GM12878 (cell line): ENCODE measurements at regions not wholly inside any gene's neighbourhood (a gene's known extent, or its start where the extent isn't known, plus 50 kb on each side); places are given as distances from the start of the nearest gene placed in this dataset.

Source experiments
- ATAC-seq: fragments of 200-7000 bp; cut with Tn5 transposase; 3 replicates; pipeline ENCODE4 v1.9.1; 2020; ENCODE audit warnings: mild to moderate bottlenecking, moderate library complexity
- BruUV-seq: library from RNA; stranded (reverse); fragments of 400-500 nt; replicated peaks from 2 replicates; lab custom pipeline; 2021; lab: Mats Ljungman, UMichigan
- CTCF ChIA-PET: fragments of 300-600 bp; sonication (Branson Sonifier 250); formaldehyde crosslinking; extraction: SDS; loops from one replicate; lab custom pipeline; 2021; ENCODE audit warnings: inconsistent platforms; lab: Yijun Ruan, JAX
- POLR2A ChIA-PET: fragments of 350-600 bp; formaldehyde crosslinking; extraction: SDS; loops from one replicate; lab custom pipeline; 2021; ENCODE audit warnings: inconsistent platforms; lab: Charles Lee
- RAD21 ChIA-PET: fragments of 300-600 bp; sonication (Branson Sonifier 250); formaldehyde crosslinking; loops from one replicate; lab custom pipeline; 2023; ENCODE audit warnings: antibody characterized with exemption; ENCODE audit not compliant: unreplicated experiment; lab: Charles Lee
- SMC1A ChIA-PET: fragments of 300-600 bp; sonication (Branson Sonifier 250); formaldehyde crosslinking; loops from one replicate; lab custom pipeline; 2023; ENCODE audit not compliant: unreplicated experiment, uncharacterized antibody; lab: Charles Lee
- DNase-seq: peaks from one replicate; pipeline ENCODE4 v3.0.0-alpha.2; 2011; ENCODE audit warnings: low read depth, low spot score
- FAIRE-seq: peaks from 3 replicates; lab custom pipeline; 2011; peaks lifted over from hg19 to GRCh38; lab: Jason Lieb, UNC
- H2AFZ ChIP-seq: 2 replicates; pipeline ENCODE4 v1.6.0; 2011; ENCODE audit warnings: low read depth, low read length, control low read depth; ENCODE audit not compliant: control insufficient read depth
- H3K27ac ChIP-seq: 2 replicates; pipeline ENCODE4 v1.5.1; 2011; ENCODE audit warnings: control low read depth; ENCODE audit not compliant: control insufficient read depth, insufficient read depth
- H3K27me3 ChIP-seq, 2 experiments: replicated peaks in 1 of 2; 2 replicates each; pipeline versions ENCODE4 v1.6.0 to v1.6.1; 2011; ENCODE audit warnings: low read length in 1 of 2; ENCODE audit not compliant: control insufficient read depth in 2 of 2, insufficient read depth in 2 of 2
- H3K36me3 ChIP-seq, 2 experiments: 2 replicates each; pipeline ENCODE4 v1.5.1; 2011; ENCODE audit warnings: low read length in 1 of 2; ENCODE audit not compliant: control insufficient read depth in 2 of 2, insufficient read depth in 2 of 2
- H3K4me1 ChIP-seq: 2 replicates; pipeline ENCODE4 v1.6.1; 2011; ENCODE audit warnings: mild to moderate bottlenecking, low read length, moderate library complexity, mixed read lengths; ENCODE audit not compliant: control insufficient read depth, insufficient read depth
- H3K4me2 ChIP-seq: 2 replicates; pipeline ENCODE4 v1.6.0; 2011; ENCODE audit warnings: control low read depth; ENCODE audit not compliant: control insufficient read depth, insufficient read depth
- H3K4me3 ChIP-seq: fragments of 200-600 bp; sonication (generic); 2 replicates; pipeline ENCODE4 v1.5.1; 2016
- H3K79me2 ChIP-seq: 2 replicates; pipeline ENCODE4 v1.6.0; 2011; ENCODE audit warnings: low read length; ENCODE audit not compliant: control insufficient read depth, insufficient read depth
- H3K9ac ChIP-seq: 2 replicates; pipeline ENCODE4 v1.8.0; 2011; ENCODE audit warnings: low read length, control low read depth, mixed read lengths; ENCODE audit not compliant: control insufficient read depth, insufficient read depth
- H3K9me3 ChIP-seq: replicated peaks from 3 replicates; pipeline ENCODE4 v1.5.1; 2011; ENCODE audit warnings: mild to moderate bottlenecking, low read length; ENCODE audit not compliant: control insufficient read depth, insufficient read depth
- H4K20me1 ChIP-seq: 2 replicates; pipeline ENCODE4 v1.6.0; 2011; ENCODE audit not compliant: control insufficient read depth, insufficient read depth
- BMI1 ChIP-seq: fragments of 450-650 bp; IDR thresholded peaks from 2 replicates; pipeline ENCODE4 v1.6.1; 2016; ENCODE audit warnings: mild to moderate bottlenecking, moderate library complexity, borderline replicate concordance
- FOXM1 ChIP-seq: IDR thresholded peaks from 2 replicates; pipeline ENCODE4 v1.6.1; 2012; ENCODE audit warnings: low read depth, mild to moderate bottlenecking, inconsistent platforms, low read length, moderate library complexity
- JUND ChIP-seq: IDR thresholded peaks from 2 replicates; pipeline ENCODE4 v1.6.1; 2012; ENCODE audit warnings: low read depth, mild to moderate bottlenecking, low read length, improper control_type of control experiment, moderate library complexity
- NFYA ChIP-seq: IDR thresholded peaks from 2 replicates; pipeline ENCODE4 v1.6.1; 2011; ENCODE audit warnings: low read depth, mild to moderate bottlenecking, low read length, improper control_type of control experiment, borderline replicate concordance
- NR2F1 ChIP-seq: fragments of 450-650 bp; conservative IDR thresholded peaks from 2 replicates; pipeline ENCODE4 v1.6.1; 2017; ENCODE audit warnings: mild to moderate bottlenecking
- SMARCA5 ChIP-seq: fragments of 450-650 bp; IDR thresholded peaks from 2 replicates; pipeline ENCODE4 v1.6.1; 2017; ENCODE audit warnings: mild to moderate bottlenecking
- TARDBP ChIP-seq: IDR thresholded peaks from 2 replicates; pipeline ENCODE4 v1.6.1; 2016; ENCODE audit warnings: borderline replicate concordance
- WRNIP1 ChIP-seq: IDR thresholded peaks from 2 replicates; pipeline ENCODE4 v1.6.1; 2011; ENCODE audit warnings: low read depth, low read length, improper control_type of control experiment, borderline replicate concordance
- ZBTB4 ChIP-seq: fragments of 450-650 bp; formaldehyde crosslinking; IDR thresholded peaks from 2 replicates; pipeline ENCODE4 v1.4.0; 2022; ENCODE audit warnings: mild to moderate bottlenecking, moderate library complexity
- ZNF217 ChIP-seq: fragments of 450-650 bp; IDR thresholded peaks from 2 replicates; pipeline ENCODE4 v1.6.1; 2017; ENCODE audit warnings: antibody characterized with exemption, mild to moderate bottlenecking
- ZZZ3 ChIP-seq: IDR thresholded peaks from 2 replicates; pipeline ENCODE4 v1.6.1; 2011; ENCODE audit warnings: low read depth; ENCODE audit not compliant: control insufficient read depth, insufficient read length
- WGBS: methylation state at CpG from one replicate; pipeline ENCODE4 v1.1.6; 2016; ENCODE audit warnings: low lambda C conversion rate; ENCODE audit not compliant: insufficient replicate concordance, insufficient coverage; ENCODE audit errors: missing lambda C conversion rate; 5-methylcytosine and 5-hydroxymethylcytosine counted together
- in situ Hi-C: fragments of 300-500 bp; cut with MboI; formaldehyde crosslinking; loops from 9 replicates; pipeline ENCODE4 v1.14.3; 2018; ENCODE audit warnings: mixed read lengths
- intact Hi-C: fragments of 100-400 bp; cut with micrococcal nuclease; formaldehyde crosslinking; loops from one replicate; pipeline ENCODE4 v1.14.2; 2022; ENCODE audit not compliant: unreplicated experiment

- BruUV-seq = no TSS peak
- H3K27me3 ChIP-seq = no peaks in the 10 kb centered on the region
- ChIA-PET SMC1A (no interaction called here), POLR2A (no interaction called here), RAD21 (no interaction called here), CTCF (interaction anchor here (0.5 kb wide), 1 partner anchor 430 kb away, joined by 3 read pairs; no protein-coding TSS in a partner anchor)
- no peaks in the 10 kb centered on the region for H3K4me1 ChIP-seq
- H3K4me3 ChIP-seq = no peak overlapping the region
- intact Hi-C loops = no loop called here
- H3K9ac ChIP-seq = no peak overlapping the region
- 0% methylated on average over 2 of the region's 2 CpGs for WGBS
- H3K79me2 ChIP-seq = no peaks in the 10 kb centered on the region
- no peaks in the 10 kb centered on the region for H4K20me1 ChIP-seq
- no peaks in the 10 kb centered on the region for H3K9me3 ChIP-seq
- DNase-seq = no peak
- no peak overlapping the region for H3K4me2 ChIP-seq
- no peak overlapping the region for H2AFZ ChIP-seq
- in situ Hi-C loops = no loop called here
- ATAC-seq = no peak
- no peak overlapping the region for H3K27ac ChIP-seq
- no peak for TF ChIP-seq NR2F1
- no peak for TF ChIP-seq JUND
- no peak for TF ChIP-seq WRNIP1
- no peak for TF ChIP-seq FOXM1
- no peak for TF ChIP-seq ZNF217
- no peak for TF ChIP-seq ZBTB4
- no peak for TF ChIP-seq BMI1
- no peak for TF ChIP-seq NFYA
- no peak for TF ChIP-seq SMARCA5
- no peak for TF ChIP-seq TARDBP
- TF ChIP-seq ZZZ3 = no peak
- FAIRE-seq = no peak
- H3K36me3 ChIP-seq = no peaks in the 10 kb centered on the region
These were observed 307.1 kb downstream of the KBTBD8 start for GRCh38 chr3:67305160-67305559.
